NCI-H82 (cell line): ENCODE measurements at regions not wholly inside any gene's neighbourhood (a gene's known extent, or its start where the extent isn't known, plus 50 kb on each side); places are given as distances from the start of the nearest gene placed in this dataset.
"Not testable (repeated sequence)": the region's sequence is repeated elsewhere in the genome, so short reads cannot be mapped to it uniquely, and the experiment has no call there.

Source experiments
- DNase-seq: peaks from one replicate; lab custom pipeline; 2025; lab: John Stamatoyannopoulos, UW

- no peak for DNase-seq
These were observed 321.6 kb downstream of the PTPRU start for GRCh38 chr1:29557701-29558600.

DNA sequence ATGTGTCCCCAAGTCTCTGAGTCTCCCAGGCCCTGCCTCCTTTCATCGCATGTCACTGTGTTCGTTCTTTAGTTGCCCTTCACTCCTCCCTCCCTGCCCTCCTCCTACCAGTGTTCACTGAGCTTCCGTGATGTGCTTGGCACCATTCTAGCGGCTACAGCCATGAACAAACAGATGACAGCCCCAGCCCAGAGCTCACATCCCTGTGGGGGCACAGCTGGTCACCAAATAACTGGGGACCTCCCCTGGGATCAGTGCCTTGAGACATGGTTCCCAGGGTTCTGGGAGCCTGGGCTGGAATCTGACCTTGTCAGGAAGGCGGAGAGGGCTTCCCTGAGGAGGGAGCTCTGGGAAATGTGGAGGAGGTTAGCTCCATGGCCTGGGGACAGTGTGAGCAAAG lies 320.7 kb downstream of the PTPRU start:
- DNase-seq: no peak

DNA sequence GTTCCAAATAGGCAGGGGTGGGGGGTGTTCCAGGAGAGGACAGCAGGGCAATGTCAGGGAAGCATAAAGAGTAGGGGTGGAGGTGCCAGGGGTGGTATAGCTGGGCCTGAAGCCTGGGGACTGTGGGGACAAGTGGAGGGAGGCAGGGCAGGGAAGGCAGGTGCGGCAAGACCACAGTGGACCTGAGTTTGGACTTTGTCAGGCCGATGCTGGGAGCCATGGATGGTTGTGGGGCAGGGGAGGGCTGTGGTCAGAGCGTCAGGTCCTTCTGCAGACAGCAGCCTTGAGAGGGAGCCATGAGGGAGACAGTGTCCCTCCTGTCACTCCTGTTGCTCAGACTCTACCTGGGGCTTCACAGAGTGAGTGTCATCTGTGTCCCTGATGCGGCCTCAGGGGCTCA lies 320.3 kb downstream of the PTPRU start:
- DNase-seq: no peak

DNA sequence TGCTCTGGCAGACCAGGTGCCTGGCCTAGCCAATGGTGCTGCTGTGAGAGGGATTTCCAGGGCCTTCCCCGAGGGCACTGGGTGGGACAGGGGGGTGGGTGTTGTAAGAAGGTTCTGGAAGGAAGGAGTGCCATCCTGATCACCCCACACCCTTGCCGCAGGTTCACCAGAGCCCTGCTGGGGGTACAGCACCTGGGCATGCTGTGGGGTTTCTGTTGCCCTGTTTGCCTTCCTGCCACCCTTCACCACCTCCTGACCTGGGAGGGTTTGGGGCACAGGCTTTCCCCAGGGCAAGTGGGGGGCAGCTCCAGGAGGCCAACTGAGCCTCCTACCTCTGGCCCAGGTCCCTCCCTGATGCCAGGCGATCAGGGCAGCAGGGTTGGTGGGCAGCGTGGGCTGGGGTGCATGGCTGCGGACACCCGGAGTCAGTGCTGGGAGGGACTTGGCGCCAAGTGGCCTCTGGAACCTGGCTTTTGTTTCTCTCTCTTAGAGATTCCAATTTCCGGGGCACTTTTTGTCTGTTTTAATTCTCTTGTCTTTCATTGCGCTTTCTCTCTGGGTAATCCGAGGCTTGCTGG lies 318.8 kb downstream of the PTPRU start:
- no peak for DNase-seq

DNA sequence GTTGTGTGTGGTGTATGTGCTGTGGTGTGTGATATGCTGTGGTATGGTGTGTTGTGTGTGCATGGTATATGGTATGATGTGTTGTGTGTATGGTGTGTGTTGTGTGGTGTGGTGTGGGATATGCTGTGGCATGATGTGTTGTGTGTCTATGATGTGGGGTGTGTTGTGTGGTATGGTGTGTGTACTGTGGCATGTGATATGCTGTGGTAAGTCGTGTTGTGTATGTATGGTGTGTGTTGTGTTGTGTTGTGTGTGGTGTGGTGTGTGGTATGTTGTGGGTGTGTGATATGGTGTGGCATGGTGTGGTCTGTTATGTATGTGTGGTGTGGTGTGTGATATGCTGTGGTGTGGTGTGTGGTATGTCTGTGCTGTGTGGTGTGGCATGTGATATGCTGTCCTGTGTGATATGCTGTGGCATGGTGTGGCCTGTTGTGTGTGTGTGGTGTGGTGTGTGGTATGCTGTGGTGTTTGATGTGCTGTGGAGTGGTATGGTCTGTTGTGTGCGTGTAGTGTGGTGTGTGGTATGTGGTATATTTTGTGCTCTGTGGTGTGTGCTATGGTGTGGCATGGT lies 318.0 kb downstream of the PTPRU start:
- DNase-seq: no peak

DNA sequence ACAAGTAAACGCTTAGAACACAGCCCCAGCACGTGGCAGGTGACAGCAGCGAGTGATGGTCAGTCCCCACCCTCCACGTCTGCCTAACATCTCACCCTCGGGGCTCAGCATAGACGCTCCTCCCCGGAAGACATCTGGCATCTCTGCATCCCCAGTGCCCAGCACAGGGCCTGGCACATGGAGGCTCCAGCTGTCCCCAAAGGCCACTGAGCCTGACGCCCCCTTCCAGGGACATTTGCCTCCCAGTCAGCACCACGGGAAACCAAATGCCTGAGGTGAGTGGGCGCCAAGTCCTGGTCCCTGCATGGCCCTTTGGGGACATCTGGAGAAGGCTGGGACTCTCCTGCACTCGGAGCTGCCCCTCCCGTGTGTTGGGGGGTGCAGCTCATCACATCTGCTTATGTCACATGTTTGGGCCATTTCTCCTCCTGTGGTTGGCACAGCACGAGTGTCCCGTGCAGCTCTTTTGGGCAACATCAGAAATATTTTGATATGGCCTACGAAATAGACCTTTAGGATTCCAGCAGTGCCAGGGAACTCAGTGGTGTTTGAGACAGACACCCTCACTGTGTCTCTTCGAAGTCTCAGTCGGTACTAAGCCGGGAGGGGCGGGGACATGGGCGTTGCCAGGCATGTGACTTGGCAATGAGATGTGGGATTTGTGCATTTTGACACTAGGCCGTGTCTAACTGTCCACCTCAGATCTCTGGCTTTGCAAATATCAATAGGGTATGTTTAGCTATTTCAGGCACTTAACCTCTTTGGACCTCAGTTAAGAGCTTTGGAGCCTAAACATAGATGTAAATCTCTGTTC lies 315.0 kb downstream of the PTPRU start:
- no peak for DNase-seq

DNA sequence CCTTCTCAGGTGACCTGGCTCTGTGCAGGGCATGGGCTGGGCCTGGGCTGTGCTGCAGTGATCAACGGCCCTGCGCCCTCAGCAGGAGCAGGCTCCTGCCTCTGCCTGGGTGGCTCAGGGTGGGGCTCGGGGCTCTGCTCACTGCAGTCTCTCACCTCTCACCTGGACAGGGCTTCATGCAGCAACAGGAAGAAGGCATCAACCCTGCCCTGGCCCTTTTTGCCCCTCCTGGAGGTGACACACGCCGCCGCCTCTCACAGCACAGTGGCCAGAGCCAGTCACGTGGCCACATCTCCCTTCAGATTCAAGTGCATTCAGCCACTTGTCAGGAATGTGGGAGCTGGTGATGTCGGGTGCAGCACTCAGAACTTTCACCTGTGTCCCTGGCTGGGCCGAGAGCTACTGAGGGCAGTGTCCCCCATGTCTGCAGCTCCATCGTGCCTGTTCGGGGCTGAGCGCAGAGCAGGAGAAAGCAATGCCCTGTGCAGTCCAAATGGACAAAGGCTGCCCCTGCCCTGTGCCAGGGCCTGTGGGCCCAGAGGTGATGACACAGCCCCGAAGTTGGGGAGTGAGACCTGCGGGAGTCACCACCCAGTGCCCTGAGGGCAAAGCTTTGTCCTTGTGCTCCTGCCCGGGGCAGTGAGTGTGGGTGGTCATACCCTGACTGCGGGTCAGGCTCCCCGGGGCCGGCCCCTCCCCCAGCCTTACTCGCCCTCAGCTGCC lies 314.0 kb downstream of the PTPRU start:
- no peak for DNase-seq

DNA sequence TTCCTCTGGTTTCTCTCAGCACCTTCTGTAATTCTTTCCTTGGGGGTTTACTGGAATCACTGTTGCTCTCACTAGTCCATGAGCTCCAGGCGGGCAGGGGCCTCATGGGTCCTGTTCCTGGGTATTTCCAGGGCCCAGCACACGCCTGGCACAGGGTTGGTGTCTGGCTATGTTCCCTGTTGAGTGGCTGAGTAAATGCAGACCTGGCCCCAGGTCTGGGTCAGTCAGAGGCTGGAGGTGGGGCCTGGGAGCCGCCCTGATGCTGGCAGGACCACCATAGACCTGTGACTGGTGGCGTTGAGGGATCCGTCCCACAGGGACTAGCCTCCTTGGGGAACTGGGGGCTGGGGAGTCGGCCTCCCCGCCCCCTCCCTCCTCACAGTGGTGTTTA lies 313.4 kb downstream of the PTPRU start:
- not testable (repeated sequence) for DNase-seq

GRCh38 chr1:29549001-29549400 lies 312.7 kb downstream of the PTPRU start:
- DNase-seq: no peak

- no peak for DNase-seq
These were observed 311.8 kb downstream of the PTPRU start for GRCh38 chr1:29548091-29548490.

GRCh38 chr1:29547300-29547699 lies 311.0 kb downstream of the PTPRU start:
- no peak for DNase-seq

DNA sequence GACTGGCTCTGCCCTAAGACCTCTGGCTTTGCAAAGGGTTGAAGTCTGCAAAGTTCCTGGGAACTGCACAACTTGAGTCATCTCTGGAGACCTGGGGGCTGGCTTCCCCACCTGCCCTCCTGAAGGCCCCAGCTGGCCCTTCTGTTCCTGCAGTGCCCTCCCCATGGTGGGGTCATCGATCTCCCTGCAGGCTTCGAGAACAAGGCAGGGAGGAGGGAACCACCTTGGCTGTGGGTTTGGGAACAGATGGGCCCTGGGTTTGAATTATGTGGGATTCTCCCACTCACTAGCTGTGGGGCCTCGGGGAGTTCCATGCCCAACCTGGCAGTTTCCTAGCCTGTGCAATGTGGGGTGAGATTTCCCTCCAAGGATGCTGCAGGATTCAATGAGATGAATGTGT lies 310.2 kb downstream of the PTPRU start:
- DNase-seq: no peak

DNA sequence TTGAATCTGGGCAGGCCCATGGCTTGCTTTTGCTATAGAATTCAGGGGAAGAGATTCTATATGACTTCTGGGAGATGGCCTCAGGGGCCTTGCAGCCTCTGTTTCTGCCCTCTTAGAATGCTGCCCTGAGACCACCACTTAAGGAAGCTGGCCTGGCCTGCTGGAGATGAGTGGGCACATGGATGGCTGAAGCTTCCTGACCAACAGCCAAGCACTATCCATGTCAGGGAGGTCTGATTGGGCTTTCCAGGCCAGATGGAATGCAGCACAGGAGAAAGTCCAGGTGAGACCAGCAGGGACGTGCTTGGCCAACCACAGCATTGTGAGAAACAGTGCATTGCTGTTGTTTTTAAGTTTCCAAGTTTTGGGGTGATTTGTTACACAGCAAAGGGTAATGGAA lies 308.1 kb downstream of the PTPRU start:
- DNase-seq: no peak

DNA sequence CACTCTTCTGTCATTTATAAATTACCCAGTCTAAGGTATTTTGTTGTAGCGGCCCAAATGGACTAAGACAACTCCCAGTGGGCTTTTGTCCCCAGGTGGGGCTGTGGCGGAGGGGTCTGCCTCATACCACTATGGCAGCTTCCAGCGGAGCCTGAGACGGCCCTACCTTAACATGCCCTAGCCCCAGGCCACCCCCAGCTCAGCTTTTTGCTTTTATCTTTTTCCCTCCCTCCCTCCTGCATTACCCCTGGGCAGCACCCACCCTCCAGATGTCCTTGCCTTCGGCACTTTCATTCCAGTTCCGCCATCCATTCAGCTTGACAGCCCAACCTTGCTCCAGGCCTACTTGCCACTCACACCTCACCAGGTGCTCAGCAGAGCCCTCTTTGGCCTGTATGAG lies 307.3 kb downstream of the PTPRU start:
- DNase-seq: no peak

DNA sequence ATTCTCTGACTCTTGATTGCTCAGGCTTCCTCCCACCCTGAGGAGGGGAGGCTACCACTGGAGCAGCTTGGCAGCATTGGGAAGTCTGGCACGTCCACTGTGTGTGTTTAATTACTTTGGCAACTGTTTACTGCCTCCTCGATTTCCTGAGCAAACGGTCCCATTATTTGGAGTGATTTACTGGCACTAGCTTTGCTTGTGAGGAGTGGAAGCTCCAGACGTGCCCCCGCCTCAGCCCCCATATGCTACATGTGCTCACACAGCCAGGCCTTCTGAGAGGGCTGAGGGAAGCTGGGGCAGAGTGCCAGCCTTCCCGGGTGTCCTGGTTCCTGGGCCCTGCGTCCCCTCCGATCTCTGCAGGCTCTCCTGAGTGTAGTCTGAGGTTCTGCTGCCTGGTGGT lies 306.2 kb downstream of the PTPRU start:
- DNase-seq: no peak

DNA sequence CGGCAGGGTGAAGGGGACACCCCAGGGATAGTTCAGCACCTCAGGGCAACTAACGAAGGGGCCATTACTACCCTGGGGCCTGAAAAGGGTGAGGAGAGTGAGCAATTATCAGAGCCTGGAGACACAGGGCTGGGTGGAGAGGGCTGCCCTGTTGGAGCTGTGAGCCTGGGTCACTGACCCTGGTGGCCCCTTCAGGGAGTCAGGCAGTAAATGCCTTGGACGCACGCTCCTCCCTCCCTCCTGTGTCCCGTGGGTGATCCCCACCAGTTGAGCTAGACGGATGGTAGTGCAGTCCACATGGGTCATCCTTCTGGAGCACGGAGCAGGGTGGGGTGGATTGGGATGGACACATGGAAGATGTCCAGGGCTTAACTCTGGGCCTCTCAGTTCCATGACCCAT lies 305.3 kb downstream of the PTPRU start:
- DNase-seq: no peak

GRCh38 chr1:29540801-29541357 lies 304.6 kb downstream of the PTPRU start:
- no peak for DNase-seq

- no peak for DNase-seq
These were observed 303.6 kb downstream of the PTPRU start for GRCh38 chr1:29539971-29540370.

GRCh38 chr1:29538586-29538985 lies 302.3 kb downstream of the PTPRU start:
- DNase-seq: no peak

- no peak for DNase-seq
These were observed 296.4 kb downstream of the PTPRU start for GRCh38 chr1:29532751-29533150.

DNA sequence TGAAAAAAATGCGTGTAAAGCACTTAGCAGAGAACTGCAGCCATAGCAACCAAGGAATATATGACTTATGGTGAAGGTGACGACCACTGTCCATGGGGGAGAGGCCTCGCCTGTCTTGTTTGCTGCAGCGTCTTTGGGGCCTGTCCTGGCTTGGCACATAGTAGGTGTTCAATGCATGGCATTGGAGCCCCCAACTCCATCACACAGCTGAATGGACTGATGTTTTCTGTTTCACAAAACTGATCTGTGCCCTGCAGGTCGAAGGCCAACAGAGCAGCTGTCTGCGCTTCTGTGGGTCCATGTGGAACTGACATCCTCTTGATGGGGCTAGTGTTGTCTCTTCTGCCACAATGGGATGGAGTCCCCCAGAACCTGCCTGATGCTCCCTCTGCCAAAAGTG lies 296.0 kb downstream of the PTPRU start:
- DNase-seq: no peak

GRCh38 chr1:29531596-29531995 lies 295.3 kb downstream of the PTPRU start:
- no peak for DNase-seq
